ENCODE measurements at regions not wholly inside any gene's neighbourhood (a gene's known extent, or its start where the extent isn't known, plus 50 kb on each side); places are given as distances from the start of the nearest gene placed in this dataset.

GRCh38 chr13:31504918-31505317 is 234.4 kb upstream of the RXFP2 start:
- H3K27me3 Mint-ChIP-seq (ENCODE audit: unreplicated experiment), result no peaks in the 10 kb centered on the region
- no peak overlapping the region for H3K4me3 Mint-ChIP-seq (ENCODE audit: unreplicated experiment)
- peaks cover 2% of the 10 kb centered on the region for H3K36me3 Mint-ChIP-seq (ENCODE audit: unreplicated experiment)
- no peak for TF ChIP-seq CTCF (IDR thresholded peaks at IDR 0.05; ENCODE audit: partially characterized antibody, unreplicated experiment)
- H3K27ac Mint-ChIP-seq (ENCODE audit: unreplicated experiment), result no peak overlapping the region
- no peaks in the 10 kb centered on the region for H3K4me1 Mint-ChIP-seq (ENCODE audit: low read depth, unreplicated experiment)
- no peak for DNase-seq
- H3K9me3 Mint-ChIP-seq (ENCODE audit: unreplicated experiment), result peaks cover 1% of the 10 kb centered on the region

GRCh38 chr13:31512331-31512730 is 227.0 kb upstream of the RXFP2 start:
- no peak for TF ChIP-seq CTCF (IDR thresholded peaks at IDR 0.05; ENCODE audit: partially characterized antibody, unreplicated experiment)
- peaks cover 2% of the 10 kb centered on the region for H3K27me3 Mint-ChIP-seq (ENCODE audit: unreplicated experiment)
- no peak overlapping the region for H3K4me3 Mint-ChIP-seq (ENCODE audit: unreplicated experiment)
- DNase-seq, result no peak
- H3K27ac Mint-ChIP-seq (ENCODE audit: unreplicated experiment), result no peak overlapping the region
- H3K36me3 Mint-ChIP-seq (ENCODE audit: unreplicated experiment), result no peaks in the 10 kb centered on the region
- H3K4me1 Mint-ChIP-seq (ENCODE audit: low read depth, unreplicated experiment), result peaks cover 5% of the 10 kb centered on the region
- H3K9me3 Mint-ChIP-seq (ENCODE audit: unreplicated experiment), result no peaks in the 10 kb centered on the region

- Mint-ChIP-seq H3K36me3 (ENCODE audit: unreplicated experiment) (no peaks in the 10 kb centered on the region), H3K27me3 (ENCODE audit: unreplicated experiment) (peaks cover 2% of the 10 kb centered on the region), H3K4me3 (ENCODE audit: unreplicated experiment) (no peak overlapping the region), H3K4me1 (ENCODE audit: low read depth, unreplicated experiment) (peaks cover 5% of the 10 kb centered on the region), H3K27ac (ENCODE audit: unreplicated experiment) (no peak overlapping the region), H3K9me3 (ENCODE audit: unreplicated experiment) (no peaks in the 10 kb centered on the region)
- TF ChIP-seq CTCF (IDR thresholded peaks at IDR 0.05; ENCODE audit: partially characterized antibody, unreplicated experiment), result no peak
- DNase-seq, result no peak
These were observed 224.4 kb upstream of the RXFP2 start for GRCh38 chr13:31514932-31515331.

GRCh38 chr13:31515427-31515826 is 223.9 kb upstream of the RXFP2 start:
- H3K4me1 Mint-ChIP-seq (ENCODE audit: low read depth, unreplicated experiment), result peaks cover 5% of the 10 kb centered on the region
- no peak for TF ChIP-seq CTCF (IDR thresholded peaks at IDR 0.05; ENCODE audit: partially characterized antibody, unreplicated experiment)
- peaks cover 2% of the 10 kb centered on the region for H3K27me3 Mint-ChIP-seq (ENCODE audit: unreplicated experiment)
- no peak overlapping the region for H3K27ac Mint-ChIP-seq (ENCODE audit: unreplicated experiment)
- no peak overlapping the region for H3K4me3 Mint-ChIP-seq (ENCODE audit: unreplicated experiment)
- no peaks in the 10 kb centered on the region for H3K36me3 Mint-ChIP-seq (ENCODE audit: unreplicated experiment)
- no peaks in the 10 kb centered on the region for H3K9me3 Mint-ChIP-seq (ENCODE audit: unreplicated experiment)
- no peak for DNase-seq

- no peak overlapping the region for H3K4me3 Mint-ChIP-seq (ENCODE audit: unreplicated experiment)
- DNase-seq, result no peak
- H3K9me3 Mint-ChIP-seq (ENCODE audit: unreplicated experiment), result no peaks in the 10 kb centered on the region
- H3K4me1 Mint-ChIP-seq (ENCODE audit: low read depth, unreplicated experiment), result no peaks in the 10 kb centered on the region
- no peak overlapping the region for H3K27ac Mint-ChIP-seq (ENCODE audit: unreplicated experiment)
- H3K36me3 Mint-ChIP-seq (ENCODE audit: unreplicated experiment), result no peaks in the 10 kb centered on the region
- no peak for TF ChIP-seq CTCF (IDR thresholded peaks at IDR 0.05; ENCODE audit: partially characterized antibody, unreplicated experiment)
- H3K27me3 Mint-ChIP-seq (ENCODE audit: unreplicated experiment), result peaks cover 2% of the 10 kb centered on the region
These were observed 221.7 kb upstream of the RXFP2 start for GRCh38 chr13:31517599-31517998.
